OCI-M2 (cell line): ENCODE measurements at regions not wholly inside any gene's neighbourhood (a gene's known extent, or its start where the extent isn't known, plus 50 kb on each side); places are given as distances from the start of the nearest gene placed in this dataset.

ENCODE experiments used
- DNase-seq: peaks from one replicate; lab custom pipeline; 2025; ENCODE audit not compliant: unreplicated experiment; lab: John Stamatoyannopoulos, UW

- no peak for DNase-seq
Measured at GRCh38 chr12:63266988-63267387, 116.0 kb upstream of the AVPR1A start.

DNA sequence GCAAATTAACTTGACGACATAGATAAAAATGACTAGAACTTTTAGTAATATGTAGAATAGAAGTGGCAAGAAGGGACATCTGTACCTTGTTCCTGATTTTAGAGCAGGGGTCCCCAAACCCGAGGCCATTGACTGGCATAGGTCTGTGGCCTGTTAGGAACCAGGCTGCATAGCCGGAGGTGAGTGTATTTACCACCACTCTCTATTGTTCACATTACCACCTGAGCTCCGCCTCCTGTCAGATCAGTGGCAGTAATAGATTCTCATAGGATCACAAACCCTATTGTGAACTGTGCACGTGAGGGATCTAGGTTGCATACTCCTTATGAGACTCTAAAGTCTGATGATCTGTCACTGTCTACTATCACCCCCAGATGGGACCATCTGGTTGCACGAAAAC is 113.6 kb upstream of the AVPR1A start:
- DNase-seq: no peak

DNA sequence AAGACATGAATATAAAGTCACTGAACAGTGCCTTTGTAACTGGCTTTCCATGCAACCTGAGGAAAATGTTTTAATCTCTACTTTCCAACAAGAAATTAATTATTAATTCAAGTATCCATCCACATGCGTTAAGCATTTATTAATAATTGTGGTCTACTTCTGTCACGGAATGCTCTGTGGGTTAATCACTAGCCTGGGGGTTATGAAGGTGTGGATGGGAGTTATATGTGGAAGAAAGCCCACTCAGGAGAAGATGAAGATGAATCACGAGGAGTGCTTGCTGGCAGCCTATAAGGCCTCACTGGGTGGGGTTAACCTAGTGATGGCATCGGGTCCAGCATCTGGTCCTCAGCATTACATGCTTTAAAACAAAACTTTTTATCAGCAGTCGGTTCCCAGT is 99.5 kb upstream of the AVPR1A start:
- DNase-seq: no peak

- no peak for DNase-seq
Measured at GRCh38 chr12:63238892-63239291, 87.9 kb upstream of the AVPR1A start.

DNA sequence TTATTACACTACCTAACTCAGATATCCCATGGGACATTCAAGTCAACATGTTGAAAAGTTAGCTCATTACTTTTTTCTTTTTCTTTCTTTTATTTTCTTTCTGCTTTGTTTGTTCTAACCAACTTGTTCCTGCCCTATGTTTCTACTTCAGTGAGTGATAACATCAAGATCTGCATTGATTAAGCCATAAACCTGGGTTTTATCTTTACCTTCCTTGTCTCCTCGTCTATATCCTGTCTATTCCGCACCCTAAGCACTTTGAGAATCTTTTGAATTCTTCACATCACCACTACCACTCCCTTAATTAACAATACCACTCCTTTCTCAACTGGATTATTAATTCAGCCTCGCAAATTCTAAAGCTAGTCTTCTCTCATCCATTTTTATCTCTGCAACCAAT is 81.9 kb upstream of the AVPR1A start:
- DNase-seq: no peak

DNA sequence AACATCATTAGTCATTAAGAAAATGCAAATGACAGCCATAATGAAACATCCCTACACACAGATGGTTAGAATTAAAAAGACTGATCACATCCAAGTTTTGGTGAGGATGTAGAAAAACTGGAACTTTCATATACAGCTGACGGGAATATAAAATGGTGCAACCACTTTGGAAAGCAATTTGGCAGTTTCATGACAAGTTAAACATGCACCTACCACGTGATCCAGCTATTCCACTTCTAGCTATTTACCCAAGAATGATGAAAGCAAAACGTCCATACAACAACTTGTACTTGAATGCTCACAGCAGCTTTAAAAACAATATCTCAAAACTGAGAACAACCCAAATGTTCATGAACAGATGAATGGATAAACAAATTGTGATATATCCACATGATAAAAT is 77.9 kb upstream of the AVPR1A start:
- no peak for DNase-seq

DNA sequence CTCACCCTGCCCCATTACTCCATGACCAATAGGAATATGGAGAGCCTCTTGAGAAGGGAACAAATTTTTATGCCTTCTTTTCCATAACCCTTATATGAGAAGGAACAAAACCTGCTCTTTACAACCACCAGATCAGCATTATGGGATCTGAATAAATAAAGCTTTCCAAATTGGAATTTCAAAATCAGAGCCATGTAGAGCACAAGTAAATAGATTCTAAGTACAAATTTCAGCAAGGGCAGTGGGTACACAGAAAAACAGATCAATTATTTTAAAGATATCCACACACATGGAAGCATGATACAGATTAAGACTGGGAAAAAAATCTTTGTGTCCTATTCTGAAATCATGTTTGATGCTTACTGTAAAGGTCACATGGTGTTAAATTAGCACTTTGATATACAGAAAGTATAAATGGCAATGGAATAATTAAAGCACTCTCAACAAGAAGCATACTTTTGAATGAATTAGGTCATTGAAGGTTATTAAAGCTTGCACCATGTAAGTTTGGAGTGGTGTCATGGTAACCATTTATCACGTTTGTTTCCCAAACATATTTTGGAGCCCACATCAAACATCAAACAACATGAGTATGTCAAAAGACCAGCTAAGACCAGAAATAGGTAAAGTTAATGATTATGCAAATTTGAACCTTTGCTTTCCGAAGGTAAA is 75.9 kb upstream of the AVPR1A start:
- DNase-seq: no peak

- DNase-seq: no peak
Measured at GRCh38 chr12:63224396-63224795, 73.4 kb upstream of the AVPR1A start.

GRCh38 chr12:63223128-63223527 is 72.1 kb upstream of the AVPR1A start:
- DNase-seq: no peak

GRCh38 chr12:63222582-63222981 is 71.6 kb upstream of the AVPR1A start:
- DNase-seq: no peak

DNA sequence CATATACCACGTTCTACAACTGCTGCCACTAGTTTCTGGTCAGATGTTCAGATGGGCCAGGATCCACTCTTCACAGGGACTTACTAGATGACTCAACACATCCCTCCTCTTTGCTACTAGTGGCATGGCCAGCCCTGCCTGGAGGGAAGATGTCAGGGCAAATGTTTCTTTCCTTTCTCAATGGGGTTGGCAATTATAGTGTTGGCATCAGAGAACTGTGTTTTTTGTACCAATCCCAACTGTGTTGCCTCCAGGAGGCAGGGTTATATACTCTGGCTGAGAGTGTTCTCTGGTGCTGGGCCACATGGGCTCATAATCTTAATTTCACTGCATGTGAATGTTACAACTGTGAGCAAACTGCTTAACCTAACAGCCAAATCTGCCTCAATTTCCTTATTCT is 69.9 kb upstream of the AVPR1A start:
- DNase-seq: no peak

DNA sequence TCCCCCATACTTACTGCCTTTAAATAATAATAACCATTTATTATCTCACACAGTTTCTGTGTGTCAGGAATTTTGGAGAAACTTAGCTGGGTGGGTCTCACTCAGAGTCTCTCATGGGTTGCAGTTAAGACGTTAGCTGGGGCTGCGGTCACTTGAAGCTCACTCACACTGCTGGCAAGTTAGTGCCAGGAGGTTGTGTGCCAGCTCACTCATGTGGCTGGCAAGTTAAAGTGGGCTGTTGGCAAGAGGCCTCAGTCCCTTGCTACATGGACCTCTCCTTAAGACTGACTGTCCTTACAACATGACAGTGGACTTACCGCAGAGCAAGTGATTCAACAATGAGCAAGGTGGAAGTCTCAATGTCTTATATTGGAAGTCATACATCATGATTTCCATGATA is 61.3 kb upstream of the AVPR1A start:
- no peak for DNase-seq

DNA sequence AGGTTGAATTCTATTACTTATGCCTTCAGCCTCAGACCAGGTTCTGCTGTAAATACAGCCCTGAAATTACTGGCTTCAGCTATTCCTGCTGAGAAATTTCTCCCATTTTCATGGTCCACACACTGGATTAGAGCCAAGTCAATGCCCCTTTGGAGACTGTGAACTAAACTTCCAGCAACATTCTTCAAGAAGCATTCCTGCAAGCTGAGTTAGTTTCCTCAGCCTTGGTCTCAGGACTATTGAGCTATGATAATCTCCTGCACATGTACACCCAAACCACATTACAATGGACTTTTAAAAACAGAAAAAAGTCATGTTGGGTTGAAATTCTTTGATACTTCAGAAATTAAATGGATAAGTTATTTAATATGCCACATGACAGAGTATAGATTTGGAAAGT is 58.0 kb upstream of the AVPR1A start:
- DNase-seq: no peak

- DNase-seq: no peak
Measured at GRCh38 chr12:63206909-63207308, 55.9 kb upstream of the AVPR1A start.

- DNase-seq: no peak
Measured at GRCh38 chr12:63206494-63206893, 55.5 kb upstream of the AVPR1A start.
